ENCODE measurements at regions not wholly inside any gene's neighbourhood (a gene's known extent, or its start where the extent isn't known, plus 50 kb on each side); places are given as distances from the start of the nearest gene placed in this dataset.
"Not testable (repeated sequence)": the region's sequence is repeated elsewhere in the genome, so short reads cannot be mapped to it uniquely, and the experiment has no call there.

DNA sequence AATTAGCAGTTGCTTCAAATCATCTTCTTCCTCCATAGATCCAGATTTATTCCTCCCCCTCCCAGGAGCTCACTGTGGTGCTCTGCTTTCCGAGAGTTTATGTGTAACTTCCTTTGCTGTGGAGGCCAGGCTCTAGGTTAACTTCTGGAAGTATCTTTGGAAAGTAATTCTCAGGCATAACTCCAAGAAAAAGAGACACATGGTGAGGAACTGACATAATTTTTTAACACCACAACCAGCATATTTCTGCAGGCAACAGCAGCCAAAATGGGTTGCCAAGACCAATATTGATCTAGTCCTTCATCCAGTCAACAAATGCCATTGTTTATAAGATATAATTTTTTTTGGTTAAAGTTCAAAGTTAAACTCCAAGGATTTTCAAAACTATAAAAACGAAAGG, 114.5 kb upstream of the RBPJ start:
- DNase-seq (ENCODE audit: low read depth), result peak; percentile 40

DNA sequence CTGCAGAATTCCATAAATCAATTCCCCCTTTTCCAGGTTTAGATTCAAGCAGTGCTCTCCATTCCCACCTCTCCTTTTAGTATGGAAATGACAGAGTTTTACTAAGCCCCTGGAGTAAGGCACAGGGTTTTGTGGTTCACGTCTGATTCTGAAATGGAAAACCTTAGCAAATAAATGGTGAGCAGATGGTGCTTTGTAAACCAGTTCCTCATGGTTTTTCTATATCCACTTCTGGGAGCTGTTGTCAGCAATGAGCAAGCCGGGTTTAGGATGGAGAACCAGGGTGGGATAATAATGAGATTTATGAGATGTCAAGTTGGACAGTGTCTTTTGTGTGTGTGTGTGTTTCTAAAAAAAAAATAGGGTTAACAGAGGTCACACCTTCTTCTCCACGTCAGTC, 113.8 kb upstream of the RBPJ start:
- no peak for DNase-seq (ENCODE audit: low read depth)

DNA sequence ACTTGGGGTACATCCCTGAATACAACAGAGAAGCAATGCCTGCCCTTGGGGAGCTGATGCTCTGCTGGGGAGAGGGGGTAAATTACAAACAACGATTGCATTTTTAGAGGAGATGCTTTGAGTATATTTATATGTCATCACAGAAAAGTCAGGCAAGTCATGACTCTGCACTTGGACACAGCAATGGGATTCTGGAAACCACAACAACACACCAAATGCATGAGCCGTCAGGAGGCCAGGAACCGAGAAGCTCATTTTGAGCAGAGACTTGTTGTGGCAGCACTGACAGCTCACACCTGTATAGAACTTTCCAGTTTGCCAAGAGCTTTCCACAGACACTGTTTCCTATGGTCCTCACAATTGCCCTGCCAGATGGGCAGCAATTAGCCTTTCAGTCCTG, 113.2 kb upstream of the RBPJ start:
- DNase-seq (ENCODE audit: low read depth), result no peak

DNA sequence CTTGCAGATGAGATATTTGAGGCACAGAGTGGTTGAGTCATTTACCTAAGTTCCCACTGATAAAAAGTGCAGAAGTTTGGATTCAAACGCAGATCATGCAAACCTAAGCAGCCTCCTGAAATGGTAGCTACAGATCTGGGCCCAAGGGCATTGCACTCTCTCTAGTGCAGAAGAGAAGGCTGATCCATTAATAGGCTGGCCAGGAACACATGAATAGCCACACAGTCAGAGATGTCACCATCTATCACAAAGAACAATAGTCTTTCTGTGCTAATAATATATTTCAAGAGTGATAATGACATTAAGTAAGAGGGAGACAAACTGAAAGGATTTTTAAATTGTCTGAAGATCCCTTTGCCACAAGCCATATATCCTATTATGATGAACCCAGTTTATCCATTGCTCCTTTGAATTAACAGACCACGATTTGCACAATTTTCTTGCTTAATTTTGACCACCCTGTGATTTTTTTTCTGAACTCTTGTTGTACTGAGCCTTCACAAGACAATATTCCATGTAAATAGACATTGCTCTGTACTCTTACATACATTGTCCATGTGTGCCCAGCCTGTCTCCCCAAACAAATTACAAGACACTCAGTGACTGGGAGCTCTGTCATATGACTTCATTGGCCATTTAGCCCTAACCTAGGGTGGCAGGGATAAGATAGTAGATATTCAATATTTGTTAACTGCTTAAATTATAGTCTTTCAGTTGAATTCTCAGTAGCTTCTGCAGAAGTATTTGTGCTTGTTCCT, 112.4 kb upstream of the RBPJ start:
- no peak for DNase-seq (ENCODE audit: low read depth)

DNA sequence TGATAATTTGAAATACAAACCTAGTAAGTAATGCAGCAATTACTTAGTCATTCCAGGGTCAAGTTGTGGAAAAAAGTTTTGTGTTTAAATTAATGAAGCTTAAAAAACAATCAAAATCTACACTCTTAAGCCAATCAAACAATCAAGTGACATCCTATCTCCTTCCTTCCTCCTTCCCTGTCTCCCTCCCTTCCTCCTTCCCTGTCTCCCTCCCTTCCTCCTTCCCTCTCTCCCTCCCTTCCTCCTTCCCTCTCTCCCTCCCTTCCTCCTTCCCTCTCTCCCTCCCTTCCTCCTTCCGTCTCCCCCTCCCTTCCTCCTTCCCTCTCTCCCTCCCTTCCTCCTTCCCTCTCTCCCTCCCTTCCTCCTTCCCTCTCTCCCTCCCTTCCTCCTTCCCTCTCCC, 111.4 kb upstream of the RBPJ start:
- DNase-seq (ENCODE audit: low read depth), result not testable (repeated sequence)

DNA sequence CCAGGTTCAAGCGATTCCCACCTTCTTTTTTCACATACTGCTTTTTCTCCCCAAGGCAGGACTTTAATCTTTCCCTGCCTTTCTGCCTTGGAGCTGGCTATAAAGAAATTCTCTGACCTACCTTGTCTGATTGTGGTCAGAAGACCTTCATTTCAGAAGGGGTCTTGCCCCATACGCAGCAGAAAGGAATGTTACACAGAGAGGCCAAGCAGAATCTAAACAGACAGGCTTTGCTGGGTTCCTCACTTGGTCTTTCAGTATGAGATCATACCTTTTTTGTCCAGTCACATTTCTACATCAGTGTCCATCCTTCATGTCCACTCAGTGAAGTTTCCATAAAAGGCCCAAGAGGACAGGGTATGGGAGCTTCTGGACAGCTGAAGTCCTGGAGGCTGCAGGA, 108.3 kb upstream of the RBPJ start:
- no peak for DNase-seq (ENCODE audit: low read depth)

DNA sequence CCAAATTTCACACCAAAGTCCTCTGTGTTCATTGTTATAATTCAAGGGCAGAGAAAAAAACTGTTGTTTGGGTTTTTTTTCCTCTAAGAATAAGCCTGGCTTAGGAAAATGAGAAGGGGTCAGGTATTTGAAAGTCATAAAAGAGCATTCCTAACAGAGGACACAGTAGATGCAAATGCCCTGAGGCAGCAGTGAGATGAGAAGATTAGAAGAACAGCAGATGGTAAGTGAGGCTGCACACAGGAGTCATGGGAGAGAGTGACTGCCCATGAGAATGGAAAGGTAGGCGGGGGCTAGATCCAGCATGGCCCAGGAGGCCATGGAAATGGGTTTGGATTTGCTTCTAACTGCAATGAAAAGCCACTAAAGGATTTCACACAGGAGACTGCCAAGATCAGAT, 107.5 kb upstream of the RBPJ start:
- no peak for DNase-seq (ENCODE audit: low read depth)

DNA sequence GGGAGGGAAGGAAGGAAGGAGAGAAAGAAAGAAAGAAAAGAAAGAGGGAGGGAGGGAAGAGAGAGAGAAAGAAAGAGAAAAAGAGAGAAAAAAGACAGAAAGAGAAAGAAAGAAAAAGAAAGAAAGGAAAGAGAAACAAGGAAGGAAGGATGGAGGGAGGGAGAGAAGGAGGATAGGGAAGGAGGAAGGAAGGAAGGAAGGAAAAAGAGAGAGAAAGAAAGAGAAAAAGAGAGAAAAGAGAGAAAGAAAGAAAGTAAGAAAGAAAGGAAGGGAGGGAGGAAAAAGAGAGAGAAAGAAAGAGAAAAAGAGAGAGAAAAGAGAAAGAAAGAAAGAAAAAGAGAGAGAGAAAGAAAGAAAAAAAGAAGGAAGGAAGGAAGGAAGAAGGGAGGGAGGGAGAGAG, 105.8 kb upstream of the RBPJ start:
- DNase-seq (ENCODE audit: low read depth), result no peak

DNA sequence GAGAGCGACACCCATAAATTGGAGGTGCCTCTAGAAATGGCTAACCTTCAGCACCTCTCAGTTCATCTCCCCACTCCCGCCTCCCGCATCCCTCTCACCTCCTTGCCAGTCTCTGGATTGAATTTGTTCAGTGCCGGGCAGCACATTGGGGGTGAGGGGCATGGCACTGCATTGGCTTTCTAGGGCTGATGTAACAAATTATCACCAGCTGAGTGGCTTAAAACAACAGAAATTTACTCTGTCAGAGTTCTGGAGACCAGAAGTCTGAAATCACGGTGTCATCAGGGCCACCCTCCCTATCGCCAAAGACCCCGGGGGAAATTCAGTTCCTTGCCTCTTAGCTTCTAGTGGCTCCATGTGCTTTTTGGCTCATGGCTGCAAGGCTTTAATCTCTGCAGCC, 105.1 kb upstream of the RBPJ start:
- DNase-seq (ENCODE audit: low read depth), result no peak

DNA sequence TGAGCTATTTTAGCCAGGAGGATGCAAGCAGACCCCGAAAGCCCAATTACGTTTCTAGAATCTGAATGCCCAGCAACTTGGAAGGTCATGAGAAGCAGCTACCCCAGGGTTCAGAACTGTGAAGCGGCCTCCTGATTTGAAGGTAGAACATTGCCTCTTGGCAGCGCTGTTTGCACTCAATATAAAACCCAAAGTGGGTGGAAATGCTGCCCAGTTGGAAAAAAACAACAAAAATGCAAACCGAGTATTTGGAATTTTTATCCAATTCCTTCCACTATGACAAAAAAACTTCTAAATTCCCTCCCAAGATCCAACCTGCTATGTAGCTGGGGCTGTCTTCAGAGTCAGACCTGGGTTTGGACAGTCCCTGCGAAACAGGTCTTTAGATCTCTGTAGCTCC, 103.3 kb upstream of the RBPJ start:
- DNase-seq (ENCODE audit: low read depth), result no peak

DNA sequence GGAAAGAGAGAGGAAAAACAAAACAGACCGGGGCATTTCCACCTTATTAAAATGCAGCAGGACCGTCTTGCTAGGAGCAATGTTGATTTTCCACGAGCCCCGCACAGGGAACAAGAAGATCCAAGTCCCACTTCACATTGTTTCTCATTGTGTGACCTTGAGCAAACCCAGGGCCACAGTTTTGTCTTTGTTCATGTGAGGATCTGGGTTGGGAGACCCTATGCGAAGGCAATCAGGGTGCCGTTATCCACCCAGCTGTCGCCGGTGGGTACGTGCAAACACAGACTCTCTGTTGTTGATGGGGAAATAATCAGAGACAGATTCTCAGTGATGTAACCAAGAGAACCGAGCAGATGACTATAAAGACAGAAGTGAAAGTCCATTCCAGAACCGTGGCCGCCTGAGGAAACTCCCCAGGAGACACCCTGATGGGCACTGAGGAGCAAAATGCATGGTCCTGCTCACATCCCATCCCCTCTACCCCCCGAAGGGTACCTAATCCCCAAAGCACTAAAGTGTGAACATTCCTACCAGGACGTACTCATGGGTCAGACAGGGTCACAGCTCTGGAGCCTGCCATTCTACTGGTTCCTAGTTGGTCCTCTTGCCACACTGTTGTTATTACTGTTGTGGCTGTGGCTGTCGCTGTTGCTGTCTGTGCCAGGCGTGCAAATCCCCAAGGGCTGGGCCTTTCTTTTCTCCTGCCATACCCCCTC, 102.7 kb upstream of the RBPJ start:
- no peak for DNase-seq (ENCODE audit: low read depth)

DNA sequence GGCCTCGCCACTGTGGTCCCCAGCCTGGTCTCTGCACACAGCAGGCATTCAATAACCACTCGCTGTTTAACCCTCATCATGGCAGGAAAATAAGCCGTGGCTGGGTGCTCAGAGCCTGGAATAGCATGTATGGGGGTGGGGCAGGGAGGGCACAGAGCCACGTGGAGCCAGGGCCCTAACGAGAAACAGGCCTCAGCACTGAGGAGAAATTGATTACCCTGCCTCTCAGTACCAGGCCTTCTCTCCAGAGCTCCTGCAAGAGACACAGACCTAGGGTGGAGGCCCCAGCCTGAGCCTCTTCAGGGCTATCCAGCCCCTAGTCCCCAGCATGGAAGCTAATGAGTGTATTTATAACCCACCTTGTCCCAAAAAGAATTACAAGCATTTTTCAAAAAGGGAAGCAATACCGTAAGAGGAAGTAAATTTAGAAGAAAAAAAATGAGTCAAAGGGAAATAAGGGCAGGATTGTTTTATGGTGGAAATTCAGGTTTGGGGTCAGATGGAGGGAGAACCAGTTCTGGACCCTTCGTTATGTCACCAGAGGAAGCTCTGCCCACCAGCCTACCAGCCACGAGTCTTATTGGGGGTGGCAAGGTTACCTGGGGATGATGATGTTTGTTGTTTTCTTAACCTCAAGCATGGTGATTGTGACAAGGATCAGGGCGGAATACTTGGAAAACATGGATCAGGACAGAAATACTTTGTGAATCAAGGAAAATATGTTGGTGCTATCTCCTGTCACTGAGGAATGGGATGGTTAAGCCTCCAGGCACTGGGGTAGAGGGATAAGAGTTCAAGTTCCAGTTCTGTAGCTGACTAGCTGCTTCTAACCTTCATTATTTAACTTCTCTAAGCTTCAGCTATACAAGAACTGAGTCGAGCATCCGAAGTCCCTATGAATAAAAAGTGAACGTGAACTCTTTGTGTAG, 101.9 kb upstream of the RBPJ start:
- DNase-seq (ENCODE audit: low read depth), result no peak

DNA sequence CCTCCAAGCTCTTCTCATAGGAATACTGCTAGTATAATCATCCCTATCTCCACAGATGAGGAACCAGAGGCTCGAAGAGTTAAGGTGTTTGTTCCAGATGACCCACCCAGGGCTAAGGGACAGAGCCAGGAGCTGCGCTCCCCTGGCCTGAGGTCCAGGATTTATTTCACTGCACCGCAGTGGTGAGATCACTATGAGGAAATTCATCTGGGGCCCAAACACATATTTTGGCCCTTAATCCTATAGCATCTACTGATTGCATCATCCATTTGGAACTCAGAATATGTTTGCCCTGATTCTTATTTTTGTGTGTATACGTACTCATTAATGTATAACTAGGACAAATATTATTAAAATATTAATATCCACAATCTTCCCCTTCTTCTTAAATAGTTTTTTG, 100.1 kb upstream of the RBPJ start:
- DNase-seq (ENCODE audit: low read depth), result no peak

DNA sequence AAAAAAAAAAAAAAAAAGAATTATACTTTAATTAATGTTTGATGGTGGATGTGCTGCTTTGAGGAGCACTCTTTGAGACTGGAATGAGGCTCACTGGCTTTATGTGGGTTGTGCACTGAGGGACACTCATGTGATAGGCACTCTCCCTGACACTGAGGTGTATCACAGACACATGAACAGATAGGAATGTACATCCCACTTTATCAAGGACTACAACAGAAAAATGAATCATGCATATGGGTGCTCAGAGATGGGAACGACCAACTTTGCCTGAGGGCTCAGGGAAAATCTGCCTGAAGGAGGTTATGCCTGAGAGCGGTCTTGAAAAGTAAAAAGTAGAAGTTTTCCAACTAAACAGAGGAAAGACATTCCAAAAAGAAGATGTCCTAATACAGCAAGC, 97.7 kb upstream of the RBPJ start:
- no peak for DNase-seq (ENCODE audit: low read depth)

DNA sequence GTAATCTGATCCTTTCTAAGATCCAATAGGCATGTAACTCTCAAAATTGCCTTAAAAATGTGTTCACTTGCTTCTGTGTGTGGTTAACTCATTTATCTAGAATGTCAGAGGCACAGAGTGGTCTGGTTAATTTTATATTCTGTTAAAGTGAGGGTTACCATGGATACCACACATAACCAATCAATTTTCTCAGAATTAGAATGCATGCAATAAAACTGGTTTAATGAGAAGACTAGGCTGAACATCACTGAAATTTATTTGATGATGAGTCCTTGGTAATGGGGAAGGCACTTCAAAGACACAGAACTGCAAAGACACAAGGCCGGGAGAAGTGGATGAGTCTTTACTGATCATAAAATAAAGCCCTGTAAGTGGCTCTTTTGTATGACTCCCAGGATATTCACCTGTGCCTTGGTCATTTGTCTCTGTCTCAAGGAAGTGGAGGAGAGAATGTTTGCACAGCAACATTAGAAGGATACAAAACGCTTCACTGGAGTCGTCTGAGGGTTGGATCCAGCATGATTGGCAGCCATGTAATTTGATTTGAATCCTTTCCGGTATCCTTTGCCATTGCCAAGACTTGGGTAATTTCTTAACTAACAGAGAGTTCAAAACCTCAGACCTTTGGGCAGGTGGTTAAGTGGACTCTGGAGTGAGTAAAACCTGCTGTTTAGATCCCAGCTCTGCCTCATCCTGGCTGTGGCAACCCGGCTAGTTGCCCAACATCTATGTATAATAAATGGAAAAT, 94.0 kb upstream of the RBPJ start:
- DNase-seq (ENCODE audit: low read depth), result no peak

DNA sequence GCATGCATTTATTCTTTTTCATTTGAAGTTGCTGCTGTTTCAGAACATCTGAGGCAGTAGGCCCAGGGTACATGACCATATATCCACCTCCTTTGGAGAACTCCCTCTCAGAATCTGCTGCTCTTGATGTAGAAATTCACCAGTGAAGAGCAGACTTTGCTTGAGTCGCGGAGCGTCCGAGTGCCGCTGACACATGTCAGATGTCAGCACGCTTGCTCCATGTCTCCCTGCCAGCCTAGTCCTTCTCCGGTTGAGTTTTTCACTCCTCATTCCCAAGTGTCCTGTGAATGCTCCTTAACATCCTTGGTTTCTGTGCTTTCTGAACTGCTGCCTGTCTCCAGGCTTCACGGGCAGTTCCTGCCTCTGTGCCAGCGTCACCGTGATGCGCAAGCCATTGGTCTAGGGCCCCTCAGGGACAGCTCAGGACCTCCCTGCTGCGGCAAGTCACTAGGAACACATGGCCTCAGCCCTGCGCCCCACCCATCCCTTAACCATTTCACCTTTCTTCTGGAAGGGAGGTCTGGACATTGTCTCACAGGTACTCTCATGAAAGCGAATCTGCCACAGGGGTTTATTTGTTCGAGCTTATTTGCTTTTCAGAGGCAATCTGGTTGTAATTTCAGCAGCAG, 93.1 kb upstream of the RBPJ start:
- DNase-seq (ENCODE audit: low read depth), result no peak

DNA sequence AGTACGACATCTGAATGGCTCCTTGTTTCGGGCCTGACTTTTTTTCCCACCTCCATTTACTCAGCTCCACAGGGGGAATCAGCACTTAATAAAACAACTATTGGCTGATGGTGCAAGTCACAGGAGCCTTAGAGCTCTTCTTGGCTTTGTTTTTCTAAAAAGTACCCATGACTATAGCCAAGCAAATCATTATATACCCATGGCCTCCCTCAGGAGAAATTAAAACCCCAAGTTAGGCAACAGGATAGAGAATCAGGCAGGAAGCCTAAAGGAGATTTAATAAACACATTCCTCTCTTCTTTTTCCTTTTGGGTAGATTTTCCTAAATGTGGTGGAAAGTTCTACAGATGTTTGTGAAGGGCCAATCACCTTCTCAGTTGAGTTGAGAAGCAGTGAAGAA, 91.9 kb upstream of the RBPJ start:
- no peak for DNase-seq (ENCODE audit: low read depth)

DNA sequence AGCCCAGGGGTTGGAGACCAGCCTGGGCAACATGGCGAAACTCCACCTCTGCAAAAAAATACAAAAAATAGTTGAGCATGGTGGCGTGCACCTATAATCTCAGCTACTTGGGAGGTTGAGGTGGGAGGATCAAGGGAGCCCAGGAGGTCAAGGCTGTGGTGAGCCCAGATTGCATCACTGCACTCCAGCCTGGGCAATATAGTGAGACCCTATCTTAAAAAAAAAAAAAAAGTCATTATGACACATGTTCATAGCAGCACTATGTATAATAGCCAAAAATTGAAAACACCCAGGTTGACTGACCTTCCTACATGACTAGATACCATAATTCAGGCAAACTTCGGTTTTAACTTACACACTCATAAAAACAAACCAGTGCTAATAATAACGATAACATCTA, 90.8 kb upstream of the RBPJ start:
- DNase-seq (ENCODE audit: low read depth), result no peak

DNA sequence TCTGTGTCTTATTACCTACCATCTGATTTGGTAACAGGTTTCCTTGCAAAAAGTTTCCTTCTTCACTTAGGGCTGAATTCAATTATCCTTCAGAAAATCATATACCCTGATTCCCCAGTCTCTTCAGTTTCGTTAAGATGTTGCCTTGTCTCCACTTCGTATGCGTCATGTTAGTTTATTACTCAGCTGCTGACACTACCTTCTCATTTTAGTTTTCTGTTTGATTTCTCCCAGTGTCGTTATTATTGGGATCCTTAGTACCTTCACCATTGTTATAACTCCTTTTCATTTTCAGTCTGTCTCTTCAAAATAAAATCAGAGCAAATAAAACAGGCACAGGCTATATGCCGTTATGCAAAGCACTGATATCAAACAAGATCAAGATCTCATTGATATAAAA, 87.5 kb upstream of the RBPJ start:
- DNase-seq (ENCODE audit: low read depth), result no peak

DNA sequence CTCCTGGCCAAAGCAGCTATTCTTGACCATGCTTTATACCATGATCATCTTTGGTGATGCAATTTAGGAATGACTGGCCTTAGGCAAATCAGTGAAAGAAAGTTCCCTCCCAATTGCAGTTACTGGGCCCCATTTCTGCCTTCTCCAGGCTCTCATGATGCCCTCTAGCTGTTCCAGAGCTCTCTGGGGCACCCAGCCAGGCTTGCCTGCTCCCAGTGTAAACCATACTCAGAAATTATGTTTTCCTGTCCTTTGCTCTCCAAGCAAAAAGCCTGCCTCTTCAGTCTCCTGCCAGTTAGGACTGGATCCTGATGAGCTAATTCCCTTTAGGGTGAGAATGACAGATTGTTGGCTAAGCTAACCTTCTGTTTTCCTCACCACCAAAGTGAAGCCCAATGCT, 85.3 kb upstream of the RBPJ start:
- peak; percentile 68 for DNase-seq (ENCODE audit: low read depth)

DNA sequence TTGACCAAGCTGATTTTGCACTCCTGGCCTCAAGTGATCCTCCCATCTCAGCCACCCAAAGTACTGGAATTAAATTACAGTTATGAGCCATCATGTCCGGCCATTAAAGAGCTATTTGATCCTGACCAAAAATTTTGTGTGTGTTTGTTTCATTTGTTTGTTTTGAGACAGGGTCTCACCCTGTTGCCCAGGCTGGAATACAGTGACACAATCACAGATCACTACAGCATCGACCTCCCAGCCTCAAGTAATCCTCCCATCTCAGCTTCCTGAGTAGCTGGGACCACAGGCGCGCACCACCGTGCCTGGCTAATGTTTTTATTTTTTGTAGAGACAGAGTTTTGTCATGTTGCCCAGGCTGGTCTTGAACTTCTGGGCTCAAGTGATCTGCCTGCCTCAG, 82.9 kb upstream of the RBPJ start:
- DNase-seq (ENCODE audit: low read depth), result peak; percentile 81
